Epidermal melanocyte (primary cell): ENCODE measurements at regions not wholly inside any gene's neighbourhood (a gene's known extent, or its start where the extent isn't known, plus 50 kb on each side); places are given as distances from the start of the nearest gene placed in this dataset.

Source experiments
- DNase-seq: peaks from one replicate; pipeline ENCODE4 v3.0.0; 2011; ENCODE audit warnings: low spot score; ENCODE audit not compliant: insufficient read length

DNA sequence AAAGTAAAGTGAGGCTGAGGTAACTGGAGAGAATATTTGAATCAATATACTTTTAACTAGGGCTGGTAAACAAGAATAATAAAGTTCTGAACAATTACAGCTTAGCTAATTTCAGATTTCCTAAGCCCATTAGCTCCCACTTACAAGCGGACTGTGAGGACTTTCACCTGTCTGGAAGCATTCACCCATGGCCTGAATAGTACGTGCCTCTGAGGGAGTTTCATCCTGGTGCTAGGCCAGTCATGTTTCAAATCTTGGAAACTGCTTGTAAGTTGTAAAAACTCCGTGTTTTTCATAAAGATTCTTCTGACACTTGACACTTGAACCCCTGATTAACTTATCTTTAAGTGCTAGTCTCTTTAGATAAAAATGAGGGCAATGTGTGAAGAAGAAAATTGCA lies 975.2 kb upstream of the GHITM start:
- no peak for DNase-seq

DNA sequence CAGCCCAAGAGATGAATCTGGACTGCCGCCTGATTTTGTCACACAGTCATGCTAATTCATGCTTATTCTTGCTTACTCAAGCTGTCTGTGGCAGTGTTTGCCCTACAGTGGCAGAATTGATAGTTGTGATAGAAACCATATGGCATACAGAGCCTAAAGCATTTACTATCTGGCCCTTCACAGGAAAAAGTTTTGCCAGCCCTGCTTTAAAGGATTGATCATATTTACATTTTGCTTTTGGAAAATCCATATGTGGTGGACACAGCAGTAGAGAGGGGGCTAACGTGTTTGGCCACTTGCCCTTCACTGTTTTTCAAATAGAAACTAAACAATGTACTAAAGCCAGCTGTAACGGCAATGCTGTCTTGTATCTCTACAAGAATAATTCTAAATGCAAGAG lies 974.0 kb upstream of the GHITM start:
- no peak for DNase-seq

DNA sequence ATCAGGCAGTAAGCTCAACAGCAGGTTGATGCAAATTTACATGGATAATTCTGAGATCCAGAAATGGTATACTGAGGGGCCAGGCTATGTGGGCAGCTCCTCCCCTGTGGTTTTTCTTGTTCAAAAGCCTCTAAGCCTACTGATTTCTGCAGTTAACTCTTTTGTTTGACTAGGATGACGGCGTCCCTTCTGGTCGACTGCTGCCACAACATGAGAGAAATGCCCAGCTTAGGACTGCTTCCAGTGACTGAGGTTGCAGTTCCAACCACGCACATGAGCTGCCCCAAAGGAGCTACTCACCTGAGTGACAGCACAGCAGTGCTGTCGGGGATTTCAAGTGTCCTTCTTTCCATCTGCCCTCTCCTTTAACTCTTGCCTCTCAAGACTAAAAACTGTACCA lies 973.0 kb upstream of the GHITM start:
- DNase-seq: no peak

DNA sequence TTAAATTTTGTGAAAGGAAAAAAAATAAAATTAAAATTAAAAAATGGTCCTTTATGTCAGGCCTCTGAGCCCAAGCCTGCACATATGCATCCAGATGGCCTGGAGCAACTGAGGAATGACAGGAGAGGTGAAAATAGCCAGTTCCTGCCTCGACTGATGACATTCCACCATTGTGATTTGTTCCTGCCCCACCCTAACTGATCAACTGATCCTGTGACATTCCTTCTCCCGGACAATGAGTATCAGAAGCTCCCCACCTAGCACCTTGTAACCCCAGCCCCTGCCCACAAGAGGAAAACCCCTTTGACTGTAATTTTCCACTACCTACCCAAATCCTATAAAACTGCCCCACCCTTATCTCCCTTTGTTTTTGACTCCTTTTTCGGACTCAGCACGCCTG lies 972.2 kb upstream of the GHITM start:
- DNase-seq: no peak

DNA sequence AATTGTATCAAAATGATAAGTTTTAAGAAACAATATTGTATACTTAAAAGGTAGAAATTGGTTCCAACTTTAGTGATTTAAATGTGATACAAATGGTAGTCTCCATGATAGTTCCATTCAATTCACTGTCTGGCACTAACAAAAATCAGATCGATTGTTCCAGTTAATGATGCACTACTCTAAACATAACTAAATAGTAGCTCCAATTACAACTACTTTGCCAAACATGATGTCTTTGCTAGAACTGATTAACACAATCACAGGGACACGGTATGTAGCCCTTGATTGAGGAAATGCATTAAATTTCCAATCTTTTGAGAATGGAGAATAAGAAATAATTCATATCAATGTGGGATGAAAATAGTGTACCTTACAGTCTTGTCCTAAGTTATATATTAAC lies 962.4 kb upstream of the GHITM start:
- DNase-seq: no peak

DNA sequence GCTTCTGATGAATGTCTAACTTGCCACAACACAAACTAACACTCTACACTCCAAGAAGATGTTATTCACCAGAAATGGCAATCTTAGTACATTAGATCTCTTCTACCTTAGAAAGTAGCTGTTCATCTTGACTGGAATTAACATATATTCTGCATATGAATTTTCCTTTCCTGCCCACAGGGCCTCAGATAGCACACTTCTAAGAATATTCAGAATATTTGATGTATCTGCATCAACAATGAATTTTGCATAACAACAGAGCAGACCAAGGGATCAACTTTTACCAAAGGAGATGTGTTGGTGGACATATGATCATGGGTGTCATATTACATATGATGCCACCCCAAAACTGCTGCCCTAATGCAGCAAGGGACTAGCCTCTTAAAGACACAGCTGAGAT lies 960.8 kb upstream of the GHITM start:
- no peak for DNase-seq

DNA sequence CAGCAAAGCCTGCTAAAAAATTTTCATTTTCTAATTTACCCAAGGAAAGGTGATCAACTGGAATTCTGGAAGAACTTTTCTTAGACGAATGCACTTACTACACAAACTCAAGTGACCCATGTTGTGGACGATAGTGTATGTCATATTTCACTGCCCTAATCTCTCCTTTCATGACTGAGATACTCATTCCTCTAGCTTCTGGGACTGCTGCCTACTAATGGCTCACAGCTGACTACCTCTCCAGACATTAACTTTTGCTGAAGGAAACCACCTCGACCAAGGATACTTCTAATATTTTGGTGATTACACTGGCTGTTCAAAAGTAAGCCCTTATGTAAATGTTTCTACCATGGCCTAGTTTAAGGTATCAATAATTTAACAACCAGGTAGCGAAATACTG lies 959.9 kb upstream of the GHITM start:
- no peak for DNase-seq

DNA sequence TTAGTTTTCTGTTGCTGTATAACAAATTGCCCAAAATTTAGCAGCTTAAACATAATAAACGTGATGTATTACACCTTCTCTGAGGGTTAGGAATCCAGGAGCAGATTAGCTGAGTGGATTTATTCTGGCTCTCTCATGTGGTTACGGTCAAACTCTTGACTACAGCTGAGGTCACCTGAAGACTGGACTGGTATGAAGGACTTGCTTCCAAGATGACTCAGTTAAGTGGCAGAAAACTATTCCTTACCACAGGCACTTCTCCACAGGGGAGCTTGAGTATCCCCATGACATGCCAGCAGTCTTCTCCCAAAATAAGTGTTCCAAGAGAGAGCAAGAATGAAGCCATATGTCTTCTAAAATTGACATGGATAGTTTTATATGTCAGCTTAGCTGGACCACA lies 957.2 kb upstream of the GHITM start:
- DNase-seq: no peak

DNA sequence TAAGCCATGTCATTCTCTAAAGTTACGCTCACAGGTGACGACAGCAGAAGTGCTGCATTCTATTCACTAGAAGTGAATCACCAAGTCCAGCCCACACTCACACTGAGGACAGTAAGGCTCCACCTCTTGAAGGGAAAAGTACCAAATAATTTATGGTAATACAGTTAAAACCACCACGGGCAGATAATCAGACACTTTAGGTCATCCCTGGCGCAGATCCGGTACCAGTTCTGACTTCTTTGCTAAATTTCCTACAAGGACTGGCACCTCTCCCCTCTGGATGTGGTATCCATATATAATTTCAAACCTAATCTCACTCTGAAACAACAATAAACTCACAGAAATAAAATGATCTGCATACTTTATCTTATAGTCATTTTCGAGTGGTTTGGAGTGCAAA lies 954.7 kb upstream of the GHITM start:
- DNase-seq: no peak

DNA sequence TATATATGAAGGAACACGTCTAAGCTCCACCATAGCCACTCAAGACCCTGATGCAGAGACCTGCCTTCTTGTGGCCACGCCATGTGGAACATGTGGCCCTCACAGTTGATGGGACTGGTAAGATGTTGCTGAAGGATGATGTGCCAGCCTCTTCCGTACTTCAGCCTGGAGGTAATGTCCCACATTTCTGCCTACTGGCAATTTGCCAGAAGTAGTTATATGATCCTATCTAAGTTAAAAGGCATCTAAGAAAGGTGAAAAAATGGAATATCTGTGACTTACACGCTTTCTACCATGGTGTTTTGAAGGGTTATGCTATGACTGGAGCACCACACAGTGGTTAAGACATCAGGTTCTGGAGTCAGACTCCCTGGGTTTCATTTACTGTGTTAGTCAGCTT lies 948.7 kb upstream of the GHITM start:
- no peak for DNase-seq

DNA sequence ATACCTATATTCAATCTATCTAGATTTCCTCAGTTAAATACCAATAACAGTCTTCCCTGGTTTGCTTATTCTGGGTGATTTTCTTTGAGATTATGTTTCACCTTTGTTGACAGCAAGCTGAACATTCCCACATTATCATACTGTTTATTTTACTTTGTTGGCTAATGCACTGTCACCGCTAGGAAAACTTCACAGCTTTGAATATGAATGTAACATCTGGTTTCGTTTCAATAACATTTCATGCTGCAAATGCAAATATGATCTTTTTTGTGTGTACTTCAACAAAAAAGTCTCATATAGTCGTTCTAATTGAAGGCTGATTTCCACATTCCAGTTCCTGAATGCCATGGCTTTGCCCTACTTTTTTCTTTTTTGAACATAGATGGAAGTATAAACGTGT lies 946.3 kb upstream of the GHITM start:
- no peak for DNase-seq

DNA sequence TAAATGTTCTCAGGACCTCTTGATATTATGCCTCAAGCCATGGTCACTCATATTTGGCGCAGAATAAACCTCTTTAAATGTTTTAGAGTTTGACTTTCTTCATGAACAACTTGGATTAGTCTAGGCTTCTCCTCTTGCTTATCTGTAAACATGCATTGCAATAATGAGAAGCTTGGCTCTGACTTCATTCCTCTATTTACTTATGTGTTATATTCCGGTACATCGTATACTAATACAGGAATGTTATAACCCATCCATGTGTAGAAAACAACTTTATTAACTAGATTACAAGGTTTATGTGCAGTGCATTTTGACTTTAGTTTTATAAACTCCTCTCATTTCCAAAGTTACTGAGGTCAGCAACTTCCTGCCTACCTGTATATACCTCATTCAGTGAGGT lies 944.3 kb upstream of the GHITM start:
- no peak for DNase-seq

DNA sequence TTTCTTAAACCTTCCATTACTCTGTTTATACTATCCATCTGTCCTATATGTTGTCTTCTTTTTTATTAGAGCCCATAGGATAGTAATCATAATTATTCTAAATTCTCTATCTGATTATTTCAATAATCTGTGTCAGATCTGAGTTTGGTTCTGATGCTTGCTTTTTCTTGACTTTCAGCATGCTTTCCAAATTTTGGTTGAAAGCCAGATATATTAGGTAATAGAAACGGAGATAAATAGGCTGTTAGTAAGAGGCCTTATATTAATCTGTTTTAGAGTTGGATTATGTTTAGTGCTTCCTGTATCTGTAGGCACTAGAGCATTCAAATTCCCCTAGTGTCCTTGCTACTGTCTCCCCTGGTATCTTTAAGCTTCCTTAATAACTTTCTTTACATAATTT lies 939.9 kb upstream of the GHITM start:
- DNase-seq: no peak

DNA sequence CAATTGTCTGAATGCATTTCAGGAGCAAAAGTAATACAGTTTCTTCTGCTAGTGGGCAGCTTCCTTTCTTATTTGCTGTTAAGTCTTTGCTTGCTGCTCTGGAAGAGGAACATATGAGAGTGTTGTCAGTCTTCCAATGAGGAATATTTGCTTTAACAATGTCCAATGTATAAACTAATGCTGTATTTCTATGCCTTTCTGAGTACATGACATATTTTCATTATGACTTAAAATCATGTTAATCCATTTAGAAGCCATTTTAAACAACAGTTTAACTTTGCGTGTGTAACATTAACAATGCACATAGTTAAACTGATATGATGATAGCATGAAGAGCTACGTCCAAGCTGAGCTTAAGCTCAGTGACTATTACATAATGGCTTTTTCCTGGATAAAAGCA lies 933.4 kb upstream of the GHITM start:
- DNase-seq: no peak

DNA sequence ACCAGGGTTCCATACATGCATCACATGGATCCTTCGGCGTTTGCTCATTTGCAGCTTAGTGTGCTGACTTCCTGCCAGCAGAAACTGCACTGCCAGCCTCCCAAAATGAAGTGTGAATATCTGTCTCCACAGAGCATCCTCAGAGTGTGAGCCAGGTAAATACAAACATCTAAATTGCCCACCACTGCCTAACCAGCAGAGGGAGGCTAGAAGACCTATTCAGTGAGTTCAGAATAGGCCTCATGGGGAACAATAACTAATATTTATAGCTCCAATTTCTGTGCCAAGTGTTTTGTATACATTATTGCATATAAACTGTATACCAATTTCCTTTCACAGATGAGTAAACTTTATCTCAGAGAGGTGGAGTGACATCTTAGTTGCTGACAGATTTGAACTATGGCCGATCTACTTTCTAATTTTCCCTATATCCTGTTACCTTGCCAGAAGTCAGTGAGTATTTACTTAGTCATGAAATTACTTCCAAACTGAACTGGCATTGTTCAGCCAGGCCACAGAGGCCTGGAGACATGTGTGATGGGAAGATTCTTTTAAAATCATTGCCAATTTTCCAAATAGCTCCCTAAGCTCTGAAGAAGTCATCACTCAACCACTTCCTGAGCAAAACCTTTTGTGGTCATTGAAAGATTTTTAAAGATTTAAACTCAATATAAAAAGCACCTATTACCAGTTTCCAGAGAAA lies 926.5 kb upstream of the GHITM start:
- no peak for DNase-seq

DNA sequence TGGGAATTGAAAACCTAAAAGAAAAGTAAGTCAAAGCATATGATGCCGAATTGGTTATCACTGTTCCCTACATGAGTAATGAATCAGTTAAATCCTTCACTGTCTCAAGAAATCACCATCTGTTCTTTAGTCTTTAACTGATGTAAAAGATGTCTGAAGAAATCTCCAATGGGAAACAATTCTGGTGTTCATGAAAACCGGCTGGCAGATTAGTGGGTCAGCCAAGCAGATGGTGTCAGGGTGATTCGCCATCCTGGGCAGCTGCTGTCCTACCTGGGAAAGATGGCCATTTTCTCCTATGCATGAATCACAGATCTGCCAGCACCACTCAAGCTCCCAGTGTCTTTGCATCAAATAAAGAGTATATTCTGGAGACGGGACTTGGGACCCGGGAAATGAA lies 925.2 kb upstream of the GHITM start:
- DNase-seq: no peak

DNA sequence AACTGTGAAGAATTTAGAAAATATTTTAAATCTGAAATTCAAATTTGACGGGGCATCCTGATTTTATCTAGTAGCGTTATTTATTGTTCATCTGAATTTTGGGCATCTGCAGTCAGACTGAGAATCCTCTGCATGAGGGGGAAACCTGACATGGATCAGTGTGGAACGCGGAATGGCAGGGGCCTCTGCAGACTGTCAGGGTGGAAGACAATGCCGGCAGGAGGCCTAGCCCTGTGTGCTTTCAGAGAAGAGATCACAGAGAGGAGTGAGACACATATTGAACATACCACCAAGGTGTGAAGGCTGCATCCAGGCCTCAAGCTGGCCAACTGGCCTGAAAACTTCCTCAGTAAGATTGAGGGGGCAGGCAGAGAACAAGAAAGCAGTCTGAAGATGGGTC lies 921.1 kb upstream of the GHITM start:
- DNase-seq: no peak

DNA sequence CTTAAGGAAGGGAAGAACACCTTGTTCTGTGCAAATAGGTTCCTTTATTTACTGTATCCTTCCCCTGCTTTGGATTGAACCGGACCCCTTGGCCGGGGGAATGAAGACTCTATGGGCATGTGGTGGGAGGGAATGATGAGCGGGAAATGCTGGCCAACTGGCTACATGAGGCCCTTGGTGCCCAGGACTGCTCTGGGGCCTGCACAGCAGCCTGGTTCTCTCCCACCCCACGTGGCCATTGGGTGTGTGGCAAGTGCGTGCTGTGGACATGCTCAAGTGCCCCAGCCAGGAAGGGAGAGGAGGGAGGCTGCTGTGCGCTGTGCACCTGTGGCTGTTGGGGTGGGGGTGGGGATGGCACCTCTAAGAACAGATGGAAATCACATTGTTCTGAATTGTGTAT lies 917.0 kb upstream of the GHITM start:
- no peak for DNase-seq

DNA sequence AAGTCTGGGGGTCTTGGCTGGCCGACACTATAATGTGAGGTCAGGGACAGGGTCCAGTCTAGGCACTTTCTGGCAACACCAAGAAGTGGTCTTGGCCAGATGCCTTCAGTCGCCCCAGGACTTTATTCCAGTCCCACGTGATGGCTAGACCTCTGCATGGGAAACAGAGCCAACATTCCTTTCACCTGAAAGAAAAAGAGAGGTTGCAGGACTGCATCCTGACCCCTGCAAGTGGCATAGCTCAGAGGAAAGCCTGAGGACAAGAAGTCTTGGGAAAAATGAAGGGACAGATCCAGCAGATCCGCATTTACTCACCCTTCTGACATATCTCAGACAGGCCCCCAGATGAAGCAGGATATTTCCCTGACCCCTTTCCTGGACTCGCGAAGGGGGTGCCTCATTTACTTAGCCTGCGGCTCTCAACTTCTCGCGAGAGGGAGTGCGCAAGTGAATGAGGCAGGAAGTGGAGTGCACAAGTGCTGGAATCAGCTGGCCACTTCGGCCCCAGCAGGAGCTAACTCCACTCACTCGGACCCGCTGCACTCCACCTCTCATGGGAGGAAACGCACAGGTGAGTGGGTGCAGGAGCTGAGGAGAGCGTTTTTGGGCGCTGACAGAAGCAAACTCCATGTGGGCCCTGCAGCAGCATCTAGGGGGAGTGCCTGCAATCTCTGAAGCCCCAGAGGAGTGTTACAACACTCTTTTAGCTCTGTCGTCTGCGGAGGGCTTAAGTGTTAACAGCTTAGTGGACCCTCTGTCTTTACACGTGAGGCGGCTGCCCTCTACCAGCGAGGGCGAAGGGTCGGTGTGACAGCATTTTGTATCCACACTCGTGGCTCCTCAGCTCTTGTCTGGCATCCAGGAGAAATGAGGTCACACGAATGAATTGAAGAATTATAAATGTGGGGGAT lies 916.2 kb upstream of the GHITM start:
- no peak for DNase-seq

DNA sequence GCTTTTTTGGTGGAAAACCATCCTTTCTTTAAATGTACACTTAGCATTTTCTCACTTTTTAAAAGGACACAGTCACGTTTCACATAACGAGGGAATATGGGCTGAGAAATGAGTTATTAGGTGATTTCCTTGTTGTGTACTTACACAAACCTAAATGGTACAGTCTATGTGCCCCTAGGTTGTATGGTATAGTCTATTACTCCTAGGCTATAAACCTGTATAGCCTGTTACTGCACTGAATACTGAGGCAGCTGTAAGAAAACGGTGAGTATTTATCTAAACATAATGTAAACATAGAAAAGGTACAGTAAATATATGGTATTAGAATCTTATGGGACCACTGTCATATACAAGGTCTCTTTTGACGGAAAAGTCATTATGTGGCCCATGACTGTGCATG lies 913.5 kb upstream of the GHITM start:
- DNase-seq: no peak

DNA sequence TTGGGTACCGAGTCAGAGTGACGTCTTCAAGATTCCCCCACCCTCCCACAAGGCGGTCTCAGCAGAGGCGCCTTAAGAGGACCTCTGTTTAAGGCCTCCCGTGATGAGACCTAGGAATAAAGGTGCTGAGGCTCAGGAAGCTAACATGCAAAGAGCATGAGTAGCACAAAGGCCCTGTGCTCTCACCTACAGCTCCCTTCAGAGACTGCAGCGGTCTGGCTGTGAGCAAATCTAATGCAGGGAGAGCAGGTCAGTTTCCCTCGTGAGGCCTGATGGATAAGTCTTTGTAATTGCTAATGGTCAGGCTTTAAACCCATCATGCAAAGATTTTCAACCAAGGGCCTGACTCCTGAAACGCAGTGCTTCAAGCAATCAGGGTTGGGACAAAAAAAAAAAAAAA lies 909.3 kb upstream of the GHITM start:
- no peak for DNase-seq

DNA sequence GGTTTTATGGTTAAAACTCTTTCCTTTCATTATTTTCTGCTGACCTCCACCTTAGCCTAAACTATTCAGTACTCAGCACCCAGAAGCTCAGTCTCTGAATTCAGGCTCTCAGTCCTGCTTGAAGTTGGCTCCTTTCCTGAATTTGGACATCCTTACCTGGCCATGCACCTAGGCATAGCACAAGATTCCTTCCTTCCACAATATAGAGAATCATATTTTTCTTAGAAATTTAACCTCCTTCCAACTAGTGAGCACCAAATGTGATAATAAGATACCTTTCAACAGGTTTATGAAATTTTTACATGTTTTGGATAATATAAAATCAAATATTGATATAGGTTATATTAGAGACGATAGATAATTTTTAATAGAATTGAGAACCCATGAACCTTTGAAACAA lies 905.6 kb upstream of the GHITM start:
- DNase-seq: no peak

DNA sequence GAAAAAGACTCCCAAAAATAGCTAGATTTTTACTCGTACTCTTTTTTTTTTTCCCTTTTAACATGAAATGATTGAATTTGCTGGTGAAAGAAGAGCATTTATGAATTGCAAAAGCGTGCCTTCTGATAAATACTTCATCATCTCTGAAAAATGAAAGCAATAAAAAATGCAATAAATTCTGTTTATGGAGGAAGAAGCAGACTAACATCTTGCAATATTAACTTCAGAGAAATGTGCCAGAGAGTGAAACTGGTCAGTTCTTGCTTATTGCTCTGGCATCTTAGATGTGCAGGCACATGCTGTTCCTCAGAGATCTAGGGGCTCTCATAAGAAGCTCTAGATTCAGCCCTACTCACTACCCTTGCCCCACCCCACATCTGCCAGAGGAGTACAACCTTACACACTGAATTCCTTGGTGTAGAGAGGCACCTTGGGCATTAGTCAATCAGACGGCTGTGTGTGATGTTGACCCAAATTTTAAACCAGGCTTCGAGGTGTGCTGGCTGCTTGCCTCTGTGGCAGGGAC lies 891.1 kb upstream of the GHITM start:
- DNase-seq: no peak
